ENCODE measurements at regions not wholly inside any gene's neighbourhood (a gene's known extent, or its start where the extent isn't known, plus 50 kb on each side); places are given as distances from the start of the nearest gene placed in this dataset.
"Not testable (repeated sequence)": the region's sequence is repeated elsewhere in the genome, so short reads cannot be mapped to it uniquely, and the experiment has no call there.

DNA sequence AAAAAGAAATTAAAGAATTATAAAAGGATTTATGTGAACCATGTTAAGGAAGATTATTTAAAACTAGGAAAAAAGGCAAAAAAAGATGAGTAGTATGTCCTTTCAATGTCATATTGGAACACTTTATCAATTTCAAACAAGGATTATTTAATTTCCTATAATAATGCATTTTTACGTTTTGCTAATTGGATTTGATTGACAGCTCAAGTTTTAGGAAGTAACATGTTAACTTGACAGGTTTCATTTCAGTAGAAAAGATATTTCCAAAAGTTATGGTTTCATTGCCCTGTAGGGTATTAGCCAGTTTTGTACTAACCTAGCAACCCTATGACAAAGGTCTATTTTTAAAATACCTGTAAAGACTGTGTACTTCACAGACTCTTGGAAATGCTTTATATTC, 379.6 kb upstream of the ZFP42 start:
- no peak for DNase-seq

DNA sequence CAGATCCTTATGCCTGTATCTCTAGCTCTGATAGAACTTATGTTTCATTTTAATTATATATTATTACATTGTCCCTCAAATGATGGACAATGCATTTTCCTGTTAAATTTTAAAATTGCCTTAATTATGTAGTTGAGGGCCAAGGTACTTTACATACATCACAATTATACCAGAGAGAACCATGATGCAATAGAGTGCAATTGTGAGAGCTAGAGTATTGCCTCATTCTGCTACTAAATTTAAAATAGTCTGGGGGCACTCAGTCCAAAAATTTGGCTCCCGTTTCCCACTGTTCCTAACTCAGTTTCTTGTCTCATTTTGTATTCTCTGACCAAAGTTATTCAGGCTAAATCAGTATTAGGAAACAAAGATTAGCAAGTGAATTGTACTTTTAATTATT, 378.5 kb upstream of the ZFP42 start:
- DNase-seq, result no peak

DNA sequence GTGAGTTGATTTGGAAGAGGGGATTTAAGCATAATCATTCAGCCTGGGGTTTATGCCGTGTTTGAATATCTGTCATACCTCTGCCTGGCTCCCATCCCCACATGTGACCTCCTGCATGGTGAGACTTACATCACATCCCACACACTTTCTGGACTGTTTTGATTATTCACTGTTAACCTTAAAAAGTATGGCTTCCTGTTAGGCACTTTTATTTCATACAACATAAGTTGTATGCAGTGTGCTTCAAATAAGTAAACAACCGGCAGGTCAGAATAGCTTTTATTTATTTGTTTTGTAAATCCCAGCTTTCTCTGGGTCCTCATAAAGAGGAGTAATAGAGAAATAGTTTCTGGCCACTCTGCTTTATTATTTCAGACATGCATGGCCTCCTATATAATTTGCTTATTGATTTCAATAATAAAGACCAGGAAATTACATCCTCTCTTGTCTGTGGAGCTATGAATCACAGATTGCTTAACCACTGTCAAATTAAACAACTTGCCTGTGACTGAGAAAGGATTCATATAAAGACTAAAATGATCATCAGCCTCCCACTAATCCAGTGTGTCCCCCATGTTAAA, 376.8 kb upstream of the ZFP42 start:
- DNase-seq, result no peak

DNA sequence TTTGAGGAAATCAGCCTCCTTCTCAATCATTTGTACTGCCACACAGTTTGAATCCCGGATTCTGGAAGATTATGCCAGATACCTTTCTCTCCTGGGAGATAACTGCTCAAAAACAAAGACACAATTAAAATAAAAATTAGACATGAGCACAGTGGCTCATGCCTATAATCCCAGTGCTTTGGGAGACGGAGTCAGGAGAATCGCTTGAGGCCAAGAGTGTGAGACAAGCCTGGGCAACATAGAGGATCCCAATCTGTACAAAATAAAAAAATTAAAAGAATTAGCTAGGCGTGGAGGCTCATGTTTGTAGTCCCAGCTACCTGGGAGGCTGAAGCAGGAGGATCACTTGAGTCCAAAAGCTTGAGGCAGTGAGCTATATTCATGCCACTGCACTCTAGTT, 376.3 kb upstream of the ZFP42 start:
- DNase-seq, result no peak

DNA sequence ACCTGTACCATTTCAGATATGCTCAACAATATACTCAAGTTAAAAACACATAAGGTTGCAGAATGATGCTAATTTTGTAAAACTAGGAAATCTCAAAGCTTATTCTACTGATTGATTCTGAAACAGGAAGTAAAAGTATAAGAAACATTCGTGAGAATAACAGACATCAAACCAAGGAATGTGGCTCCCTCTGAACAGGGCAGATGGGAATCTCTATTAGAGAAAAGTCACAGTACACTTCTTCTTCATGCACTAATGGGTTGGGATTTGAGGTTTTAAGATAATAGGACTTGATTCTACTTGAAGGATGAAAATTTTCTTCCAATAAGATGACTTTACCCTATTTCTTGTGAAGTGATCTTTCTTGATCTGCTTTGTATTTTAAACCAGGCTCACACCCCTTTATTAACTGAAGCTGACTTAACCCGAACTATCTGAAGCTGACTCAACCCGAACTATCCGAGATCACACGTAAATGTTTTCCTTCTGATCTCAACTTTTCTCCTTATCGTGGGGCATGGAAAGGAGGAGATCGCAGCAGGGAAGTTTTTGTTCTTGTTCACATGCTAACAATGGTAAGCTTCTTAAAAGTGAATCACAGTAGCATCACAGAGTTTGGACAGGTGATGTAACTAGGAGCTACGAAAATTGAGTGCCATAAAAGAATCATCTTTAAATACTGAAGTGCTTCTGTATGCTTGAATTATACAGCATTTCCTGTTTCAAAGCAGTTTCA, 363.1 kb upstream of the ZFP42 start:
- DNase-seq, result no peak

DNA sequence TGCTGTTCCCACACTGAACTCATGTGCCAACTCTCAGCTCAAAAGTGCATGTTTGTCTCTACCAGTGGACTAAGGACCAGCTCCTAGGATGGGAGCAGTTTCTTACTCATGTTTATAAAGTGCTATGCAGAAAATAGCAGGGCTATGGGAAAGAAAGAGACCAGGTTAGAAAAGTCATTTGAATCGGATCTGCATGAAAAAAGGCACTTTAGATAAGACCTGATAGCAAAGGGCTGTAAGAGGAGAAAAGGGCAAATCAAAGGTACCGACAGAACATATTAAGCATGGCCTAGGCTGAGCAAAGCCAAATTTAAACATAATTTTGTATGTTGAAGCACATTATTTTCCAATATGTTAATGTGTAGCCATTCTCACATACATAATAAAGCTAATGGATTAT, 362.3 kb upstream of the ZFP42 start:
- no peak for DNase-seq

DNA sequence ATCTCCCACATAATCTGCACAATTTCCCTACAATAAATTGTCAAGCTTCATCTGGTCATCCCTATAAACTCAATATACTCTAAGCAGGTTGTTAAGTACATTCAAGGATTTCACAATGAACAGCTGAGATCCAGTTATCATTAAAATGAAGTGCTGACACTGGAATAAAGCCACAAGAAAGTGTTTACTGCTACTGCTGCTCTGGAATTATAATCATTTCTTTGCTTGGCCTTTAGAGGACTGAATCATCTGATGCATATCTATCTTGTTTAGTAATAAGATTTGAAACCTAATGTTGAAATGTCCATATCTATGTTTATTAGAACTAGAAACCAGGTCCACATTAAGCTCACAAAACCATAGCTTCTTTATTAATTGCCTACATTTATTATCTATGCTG, 338.6 kb upstream of the ZFP42 start:
- DNase-seq, result no peak

DNA sequence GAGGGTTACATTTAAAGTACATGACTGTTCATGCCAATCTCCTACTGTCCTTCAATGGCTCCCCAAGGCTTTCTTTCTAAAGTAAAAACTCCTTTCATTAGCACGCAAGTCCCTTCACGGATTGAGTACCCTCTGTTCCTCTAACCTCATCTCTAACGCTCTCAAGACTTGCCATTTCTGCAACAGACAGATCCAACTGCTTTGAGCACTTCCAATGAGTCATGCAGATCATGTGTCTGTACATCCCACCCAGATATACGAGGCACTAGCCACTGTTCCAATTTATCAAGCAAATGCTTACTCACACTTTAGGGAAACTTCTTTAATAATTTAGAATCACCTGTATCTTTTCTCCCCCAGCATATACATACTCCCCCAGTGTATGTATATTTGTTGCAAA, 332.5 kb upstream of the ZFP42 start:
- DNase-seq, result no peak

DNA sequence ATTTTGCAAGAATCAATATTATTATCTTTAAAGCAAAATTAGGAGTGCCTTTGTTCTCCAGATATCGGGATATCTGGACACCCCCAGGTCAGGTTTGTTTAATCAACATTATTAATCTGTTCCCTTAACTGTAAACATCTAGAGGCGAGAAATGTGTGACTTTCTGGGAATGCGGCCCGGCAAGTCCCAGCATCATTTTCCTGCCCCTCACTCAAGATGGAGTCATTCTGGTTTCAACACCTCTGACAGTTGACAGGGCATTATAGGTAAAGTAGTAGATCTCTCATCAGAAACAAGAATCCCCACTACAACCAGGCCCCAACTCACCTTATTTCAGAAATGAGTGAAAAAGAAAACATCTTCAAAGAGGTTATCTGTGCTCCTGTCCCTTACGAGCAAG, 331.6 kb upstream of the ZFP42 start:
- no peak for DNase-seq

DNA sequence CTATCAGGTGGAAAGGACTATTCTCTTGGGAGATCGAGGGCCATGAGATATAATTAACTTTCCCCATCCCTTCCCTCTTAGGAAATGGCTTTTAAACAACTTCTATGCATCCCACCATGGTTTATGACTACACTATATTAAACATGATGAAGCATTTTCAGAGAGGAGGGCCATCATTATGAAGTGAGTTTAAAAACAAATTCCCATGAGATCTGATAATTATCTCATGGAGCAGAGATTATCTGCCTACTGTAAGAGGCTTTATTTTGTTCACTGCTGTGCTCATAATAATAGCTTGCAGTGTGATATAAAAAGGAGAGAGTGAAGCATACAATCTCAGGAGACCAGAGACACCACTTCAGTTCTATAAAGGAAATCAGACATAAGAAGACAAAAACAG, 330.5 kb upstream of the ZFP42 start:
- DNase-seq, result no peak

DNA sequence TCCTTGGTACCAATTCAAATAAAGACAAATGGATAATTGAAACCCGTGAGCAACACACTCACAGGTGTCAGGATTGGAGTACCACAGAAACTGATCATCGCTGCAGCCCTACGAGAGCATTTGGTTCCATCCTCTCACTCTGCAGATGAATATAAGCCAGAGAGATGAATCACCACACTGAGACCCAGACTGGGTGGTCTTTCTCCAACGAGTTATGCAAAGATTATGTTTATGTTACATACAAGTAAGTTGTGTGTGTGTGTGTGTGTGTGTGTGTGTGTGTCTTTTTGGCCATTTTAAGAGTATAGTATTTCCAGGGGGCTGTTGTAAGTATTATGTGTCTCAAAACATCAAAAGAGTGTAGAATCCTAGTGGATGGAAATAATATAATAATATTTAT, 329.5 kb upstream of the ZFP42 start:
- DNase-seq, result no peak

DNA sequence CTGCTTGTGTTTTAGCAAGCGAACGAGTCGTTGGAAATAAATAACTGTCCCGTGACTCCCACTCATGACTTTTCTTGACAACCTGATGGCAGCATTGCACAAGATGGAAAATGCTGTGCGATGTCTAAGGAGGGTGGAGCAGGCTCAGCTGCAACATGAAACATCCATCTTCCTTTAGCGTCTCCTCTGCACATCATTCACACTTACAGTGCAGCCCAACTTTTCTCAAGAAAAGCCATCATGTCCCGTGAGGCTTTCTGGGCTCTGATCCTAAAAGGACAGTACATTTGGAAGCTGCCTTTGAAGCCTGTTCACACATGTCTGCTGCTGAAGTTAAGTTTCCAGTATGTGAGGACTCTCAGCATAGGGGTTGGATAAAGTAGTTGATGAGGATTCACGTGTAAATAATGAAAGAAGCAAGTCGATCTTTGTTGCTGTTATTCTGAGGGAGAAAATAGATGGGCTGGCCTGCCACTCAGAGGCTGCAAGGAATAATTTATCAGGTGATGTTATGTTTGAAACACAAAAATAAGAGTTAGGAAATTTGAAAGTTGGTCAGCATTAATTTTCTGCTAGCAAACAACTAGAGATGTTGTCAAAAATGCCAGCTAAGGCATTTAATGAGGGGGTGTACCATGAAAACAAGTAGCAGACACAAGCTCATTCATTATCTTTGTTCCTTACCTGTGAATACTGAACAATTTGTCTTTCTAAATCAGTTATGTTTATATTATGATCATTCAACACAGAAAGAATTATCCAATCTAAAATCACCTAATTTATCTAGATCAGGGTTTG, 328.7 kb upstream of the ZFP42 start:
- DNase-seq, result no peak

DNA sequence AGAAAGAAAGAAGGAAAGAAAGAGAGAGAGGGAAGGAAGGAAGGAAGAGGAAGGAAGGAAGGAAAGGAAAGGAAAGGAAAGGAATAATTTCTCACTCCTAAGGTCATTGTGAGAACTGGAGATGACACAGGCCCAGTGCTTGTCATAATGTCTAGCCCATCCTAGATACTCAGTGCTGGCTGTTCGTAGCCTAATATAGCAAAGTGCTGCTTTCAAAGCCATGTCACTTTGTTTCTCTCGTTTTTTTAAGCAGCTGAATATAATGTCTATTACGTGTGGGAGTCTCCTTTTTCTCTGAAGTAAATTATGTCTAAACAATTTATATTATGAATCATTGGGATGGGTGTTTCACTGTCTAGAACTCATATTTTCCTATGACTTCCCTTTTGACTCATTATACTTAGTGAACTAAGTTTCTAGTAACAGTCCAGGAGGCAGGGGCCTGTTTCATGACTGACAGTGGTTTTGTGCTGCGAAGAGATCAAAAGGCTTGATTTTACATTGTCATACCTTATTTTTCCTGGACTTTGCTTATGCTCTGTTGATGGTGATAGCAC, 327.0 kb upstream of the ZFP42 start:
- DNase-seq, result no peak

DNA sequence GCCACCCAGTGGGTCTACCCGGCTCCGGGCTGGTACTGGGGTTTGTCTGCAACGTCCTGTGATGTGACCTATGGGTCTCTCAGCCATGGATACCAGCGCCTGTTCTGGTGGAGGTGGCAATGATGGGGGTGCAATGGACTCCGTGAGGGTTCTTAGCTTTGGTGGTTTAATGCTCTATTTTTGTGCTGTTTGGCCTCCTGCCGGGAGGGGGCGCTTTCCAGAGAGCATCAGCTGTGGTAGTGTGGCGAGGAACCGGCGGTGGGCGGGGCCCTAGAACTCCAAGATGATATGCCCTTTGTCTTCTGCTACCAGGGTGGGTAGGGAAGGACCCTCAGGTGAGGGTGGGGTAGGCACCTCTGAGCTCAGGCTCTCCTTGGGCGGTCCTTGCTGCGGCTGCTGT, 324.1 kb upstream of the ZFP42 start:
- DNase-seq, result not testable (repeated sequence)

DNA sequence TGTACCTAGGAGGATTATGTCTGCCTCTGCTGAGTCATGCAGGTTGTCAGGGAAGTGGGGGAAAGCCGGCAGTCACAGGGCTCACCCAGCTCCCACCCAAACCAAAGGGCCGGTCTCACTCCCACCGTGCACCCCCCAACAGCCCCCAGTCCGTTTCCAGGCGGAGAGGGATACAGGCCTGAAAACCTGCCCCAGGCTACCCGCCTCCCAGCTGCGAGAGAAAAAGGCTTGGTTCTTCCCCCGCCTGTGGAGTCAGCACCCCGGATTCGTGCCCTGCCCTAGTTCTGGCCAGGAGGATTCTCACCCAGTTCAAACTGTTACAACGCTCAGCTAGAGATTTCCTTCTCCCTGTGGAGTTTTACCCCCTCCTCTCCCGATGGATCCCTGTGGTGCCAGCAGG, 323.6 kb upstream of the ZFP42 start:
- not testable (repeated sequence) for DNase-seq

DNA sequence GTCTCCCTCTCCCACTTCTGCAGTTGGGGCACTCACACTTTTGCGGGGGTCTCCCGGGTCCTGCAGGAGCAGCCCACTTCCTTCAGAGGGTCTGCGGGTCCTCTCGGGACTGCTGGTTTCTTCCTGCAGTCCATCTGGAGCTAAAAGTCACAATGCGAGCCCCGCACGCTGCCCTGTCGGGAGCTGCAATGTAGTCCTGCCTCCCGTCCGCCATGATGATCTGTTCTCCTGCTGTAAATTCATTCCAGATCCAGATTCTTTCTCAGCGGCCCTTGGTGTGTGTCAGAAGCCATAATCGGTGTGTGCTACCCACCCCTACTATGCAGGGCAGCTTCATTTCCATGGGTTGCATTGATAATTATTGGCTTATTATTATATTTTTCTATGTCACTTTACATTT, 323.0 kb upstream of the ZFP42 start:
- not testable (repeated sequence) for DNase-seq

DNA sequence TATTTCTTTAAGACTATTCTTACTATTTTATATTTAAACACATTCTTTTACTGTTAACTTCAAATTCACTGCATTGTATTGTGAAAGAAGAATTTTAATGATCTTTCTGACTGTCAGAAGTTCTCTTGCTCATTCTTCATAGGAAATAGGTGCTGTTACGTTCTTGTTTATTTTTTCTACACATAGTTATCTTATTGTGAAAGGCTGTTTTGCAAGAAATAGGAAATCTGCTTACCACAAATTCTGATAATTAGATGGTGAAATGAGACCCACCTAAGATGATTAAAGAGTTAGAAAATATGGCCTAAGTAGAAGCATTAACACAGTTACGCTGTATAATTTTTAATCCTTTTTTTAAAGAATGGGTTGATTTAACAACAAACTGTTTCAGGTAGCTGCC, 316.1 kb upstream of the ZFP42 start:
- no peak for DNase-seq

DNA sequence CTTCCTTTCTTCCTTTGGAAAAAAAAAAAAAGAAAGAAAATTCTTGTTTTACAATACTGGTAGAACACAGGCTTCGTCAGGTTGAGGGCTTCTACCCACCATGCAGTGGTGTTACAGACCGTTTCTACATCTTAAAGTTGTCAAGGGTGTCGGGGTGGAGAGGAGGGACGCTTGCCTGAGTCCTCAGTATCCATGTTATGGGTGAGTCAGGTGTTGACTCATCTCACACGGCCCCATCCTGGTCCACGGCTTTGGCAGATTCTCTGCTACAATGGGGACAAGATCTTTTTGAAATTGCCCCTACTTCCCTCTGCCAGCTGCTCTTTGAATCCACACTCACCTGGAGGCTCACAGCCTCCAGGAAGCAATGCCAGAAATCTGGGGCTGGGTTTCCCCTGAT, 310.3 kb upstream of the ZFP42 start:
- no peak for DNase-seq

DNA sequence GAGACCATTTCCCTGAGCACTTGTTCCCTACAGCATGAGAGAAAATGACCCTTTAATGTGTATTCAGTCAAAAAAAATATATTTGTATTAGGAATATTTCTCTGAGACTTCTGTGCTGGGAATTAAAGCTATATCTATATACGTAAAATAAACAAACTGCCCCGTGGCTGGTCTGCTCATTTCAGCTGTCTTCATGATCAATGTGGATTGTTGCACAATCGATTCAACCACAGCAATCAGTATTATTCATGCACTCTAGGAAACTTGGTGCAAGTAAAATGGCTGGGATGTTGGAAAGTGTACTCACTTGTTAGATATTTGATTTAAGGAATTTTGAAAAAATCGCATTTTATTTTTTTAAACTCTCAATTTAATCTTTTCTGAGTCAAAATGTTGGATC, 307.9 kb upstream of the ZFP42 start:
- no peak for DNase-seq

DNA sequence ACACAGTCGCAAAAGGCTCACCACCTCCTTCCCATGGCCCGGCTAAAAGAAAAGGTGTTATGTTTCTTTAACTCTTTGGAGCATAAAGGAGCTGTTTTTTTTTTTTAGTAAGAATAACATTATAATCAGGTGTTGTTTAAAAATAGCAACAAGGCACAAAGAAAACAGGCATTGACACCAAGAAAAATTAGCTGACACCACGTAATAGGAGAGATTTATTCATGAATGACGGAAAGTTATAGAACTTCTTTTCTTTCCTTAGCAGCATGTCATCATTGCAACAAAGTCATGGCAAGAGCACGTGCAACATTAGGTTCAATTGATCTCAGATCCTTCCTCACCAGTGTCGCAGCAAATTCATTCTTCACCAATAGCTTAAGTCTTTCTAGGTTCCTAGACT, 302.9 kb upstream of the ZFP42 start:
- DNase-seq, result no peak

DNA sequence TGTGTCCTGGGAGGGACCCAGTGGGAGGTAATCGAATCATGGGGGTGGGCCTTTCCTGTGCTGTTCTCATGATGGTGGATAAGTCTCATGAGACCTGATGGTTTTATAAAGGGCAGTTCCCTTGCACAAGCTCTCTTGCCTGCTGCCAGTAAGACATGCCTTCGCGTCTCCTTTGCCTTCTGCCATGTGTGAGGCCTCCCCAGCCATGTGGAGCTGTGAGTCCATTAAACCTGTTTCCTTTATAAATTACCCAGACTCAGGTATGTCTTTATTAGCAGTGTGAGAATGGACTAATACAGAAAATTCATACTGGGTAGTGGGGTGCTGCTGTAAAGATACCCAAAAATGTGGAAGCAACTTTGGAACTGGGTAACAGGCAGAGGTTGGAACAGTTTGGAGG, 300.0 kb upstream of the ZFP42 start:
- DNase-seq, result not testable (repeated sequence)

DNA sequence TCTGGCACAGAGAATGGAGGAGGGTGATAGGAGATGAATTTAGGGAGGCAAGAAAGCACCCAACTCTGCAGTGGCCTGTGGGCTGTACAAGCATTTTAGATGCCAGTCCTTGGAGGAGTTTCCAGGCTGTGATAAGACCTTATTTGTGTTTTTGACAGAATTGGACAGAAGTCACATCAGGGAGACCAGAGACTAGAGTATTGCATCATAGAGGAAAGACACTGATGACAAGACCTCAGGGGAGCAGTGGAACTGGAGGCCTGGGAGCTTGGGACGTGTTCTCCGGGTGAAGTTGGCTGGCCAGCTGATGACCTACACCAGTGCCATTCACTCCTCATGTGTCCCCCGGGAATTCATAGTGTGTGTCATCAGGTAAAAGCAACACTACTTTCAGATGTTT, 284.0 kb upstream of the ZFP42 start:
- no peak for DNase-seq

DNA sequence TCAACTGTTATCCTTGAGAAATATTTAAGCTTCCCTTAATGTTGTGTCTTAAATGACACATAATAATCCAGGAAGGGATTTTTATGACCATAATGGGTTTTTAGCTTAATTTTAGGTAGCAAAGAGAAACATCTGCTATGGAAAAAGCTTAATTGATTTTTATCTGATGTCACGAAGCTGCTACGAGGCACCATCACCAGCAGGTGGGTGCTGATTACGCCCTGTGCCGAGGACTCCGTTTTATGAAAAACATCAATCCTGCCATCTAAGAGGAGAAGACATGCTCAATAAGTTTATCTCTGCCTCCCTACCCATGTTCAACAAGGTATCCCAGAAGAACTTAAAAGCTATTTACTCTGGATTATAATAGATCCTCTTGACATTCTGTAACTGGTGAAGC, 280.6 kb upstream of the ZFP42 start:
- DNase-seq, result no peak

DNA sequence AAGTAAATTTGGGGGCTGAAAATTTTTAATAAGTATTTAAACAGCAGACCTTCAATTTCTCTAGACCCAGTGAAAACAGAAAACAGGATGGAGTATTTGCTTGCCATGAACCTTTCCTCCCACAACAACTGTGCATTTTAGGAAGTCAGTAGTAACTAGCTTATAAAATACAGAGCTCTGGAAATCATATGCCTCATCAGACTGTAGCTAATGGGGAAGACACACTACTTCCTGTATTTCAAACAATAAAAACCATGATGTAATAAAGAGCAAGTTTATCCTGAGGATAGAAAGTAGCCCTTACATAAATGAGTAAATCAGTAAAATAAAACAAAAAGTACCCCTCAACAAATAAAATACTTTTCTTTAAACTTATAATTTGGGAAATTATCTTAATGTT, 280.1 kb upstream of the ZFP42 start:
- no peak for DNase-seq

Measured in suppressor macrophage treated with lipopolysaccharide for 1 hour (primary cell).